Neural crest cell (in vitro differentiated cells): ENCODE measurements at regions not wholly inside any gene's neighbourhood (a gene's known extent, or its start where the extent isn't known, plus 50 kb on each side); places are given as distances from the start of the nearest gene placed in this dataset.

Source experiments
- DNase-seq: peaks from one replicate; pipeline ENCODE4 v3.0.0; 2021; ENCODE audit warnings: low read depth, mixed read lengths, low spot score
- H3K27ac Mint-ChIP-seq: one replicate; pipeline ENCODE4 v1.8.0; 2021; ENCODE audit warnings: mild to moderate bottlenecking, mixed read lengths; ENCODE audit not compliant: unreplicated experiment
- H3K27me3 Mint-ChIP-seq: 2 replicates; pipeline ENCODE4 v1.8.0; 2021; ENCODE audit warnings: low read depth, mild to moderate bottlenecking, mixed read lengths
- H3K36me3 Mint-ChIP-seq: 2 replicates; pipeline ENCODE4 v1.8.0; 2021; ENCODE audit warnings: low read depth, mild to moderate bottlenecking, mixed read lengths
- H3K4me1 Mint-ChIP-seq: 2 replicates; pipeline ENCODE4 v1.8.0; 2021; ENCODE audit warnings: mixed read lengths
- H3K4me3 Mint-ChIP-seq: one replicate; pipeline ENCODE4 v1.8.0; 2021; ENCODE audit warnings: mild to moderate bottlenecking, mixed read lengths
- H3K9me3 Mint-ChIP-seq: 2 replicates; pipeline ENCODE4 v1.8.0; 2021; ENCODE audit warnings: mixed read lengths
- TF ChIP-seq, protein P1 (sequence below): fragments of 200-600 bp; sonication (generic); conservative IDR thresholded peaks from 2 replicates; pipeline ENCODE4 v1.5.0; 2021; ENCODE audit warnings: antibody characterized with exemption, mild to moderate bottlenecking

- peaks cover 4% of the 10 kb centered on the region for H3K9me3 Mint-ChIP-seq
- H3K36me3 Mint-ChIP-seq, result no peaks in the 10 kb centered on the region
- no peak overlapping the region for H3K4me3 Mint-ChIP-seq
- DNase-seq, result no peak
- no peaks in the 10 kb centered on the region for H3K4me1 Mint-ChIP-seq
- no peaks in the 10 kb centered on the region for H3K27me3 Mint-ChIP-seq
- TF ChIP-seq, protein P1, sequence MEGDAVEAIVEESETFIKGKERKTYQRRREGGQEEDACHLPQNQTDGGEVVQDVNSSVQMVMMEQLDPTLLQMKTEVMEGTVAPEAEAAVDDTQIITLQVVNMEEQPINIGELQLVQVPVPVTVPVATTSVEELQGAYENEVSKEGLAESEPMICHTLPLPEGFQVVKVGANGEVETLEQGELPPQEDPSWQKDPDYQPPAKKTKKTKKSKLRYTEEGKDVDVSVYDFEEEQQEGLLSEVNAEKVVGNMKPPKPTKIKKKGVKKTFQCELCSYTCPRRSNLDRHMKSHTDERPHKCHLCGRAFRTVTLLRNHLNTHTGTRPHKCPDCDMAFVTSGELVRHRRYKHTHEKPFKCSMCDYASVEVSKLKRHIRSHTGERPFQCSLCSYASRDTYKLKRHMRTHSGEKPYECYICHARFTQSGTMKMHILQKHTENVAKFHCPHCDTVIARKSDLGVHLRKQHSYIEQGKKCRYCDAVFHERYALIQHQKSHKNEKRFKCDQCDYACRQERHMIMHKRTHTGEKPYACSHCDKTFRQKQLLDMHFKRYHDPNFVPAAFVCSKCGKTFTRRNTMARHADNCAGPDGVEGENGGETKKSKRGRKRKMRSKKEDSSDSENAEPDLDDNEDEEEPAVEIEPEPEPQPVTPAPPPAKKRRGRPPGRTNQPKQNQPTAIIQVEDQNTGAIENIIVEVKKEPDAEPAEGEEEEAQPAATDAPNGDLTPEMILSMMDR, result no peak
- H3K27ac Mint-ChIP-seq, result no peak overlapping the region
Observed at GRCh38 chr13:62697701-62698100, 1282.1 kb upstream of the PCDH20 start.

- H3K27me3 Mint-ChIP-seq, result no peaks in the 10 kb centered on the region
- H3K4me1 Mint-ChIP-seq, result no peaks in the 10 kb centered on the region
- H3K4me3 Mint-ChIP-seq, result no peak overlapping the region
- no peak for DNase-seq
- H3K27ac Mint-ChIP-seq, result no peak overlapping the region
- H3K9me3 Mint-ChIP-seq, result peaks cover 4% of the 10 kb centered on the region
- H3K36me3 Mint-ChIP-seq, result no peaks in the 10 kb centered on the region
- TF ChIP-seq, protein P1, result no peak
Observed at GRCh38 chr13:62696490-62696889, 1280.8 kb upstream of the PCDH20 start.

DNA sequence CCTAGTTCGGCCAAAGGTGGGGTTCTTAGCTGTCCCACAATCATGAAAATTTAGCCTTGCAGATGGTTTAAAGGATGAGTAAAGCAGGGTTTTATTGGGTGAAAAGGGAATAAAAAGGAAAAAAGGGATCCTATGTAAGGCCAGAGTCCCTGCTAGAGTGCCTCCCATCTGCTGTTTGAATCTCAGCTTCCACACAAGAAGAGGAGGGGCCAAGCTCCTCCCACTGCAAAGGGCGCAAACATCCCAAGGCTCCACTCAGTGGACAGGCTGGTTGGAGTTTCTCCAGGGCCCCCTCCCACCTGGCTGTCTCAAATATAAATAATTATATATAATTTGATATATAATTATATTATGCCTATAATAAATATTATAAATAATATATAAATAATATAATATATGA is 1272.1 kb upstream of the PCDH20 start:
- TF ChIP-seq, protein P1, result no peak
- Mint-ChIP-seq H3K27me3 (no peaks in the 10 kb centered on the region), H3K9me3 (no peaks in the 10 kb centered on the region), H3K4me1 (no peaks in the 10 kb centered on the region), H3K36me3 (no peaks in the 10 kb centered on the region), H3K4me3 (no peak overlapping the region), H3K27ac (no peak overlapping the region)
- DNase-seq, result no peak

DNA sequence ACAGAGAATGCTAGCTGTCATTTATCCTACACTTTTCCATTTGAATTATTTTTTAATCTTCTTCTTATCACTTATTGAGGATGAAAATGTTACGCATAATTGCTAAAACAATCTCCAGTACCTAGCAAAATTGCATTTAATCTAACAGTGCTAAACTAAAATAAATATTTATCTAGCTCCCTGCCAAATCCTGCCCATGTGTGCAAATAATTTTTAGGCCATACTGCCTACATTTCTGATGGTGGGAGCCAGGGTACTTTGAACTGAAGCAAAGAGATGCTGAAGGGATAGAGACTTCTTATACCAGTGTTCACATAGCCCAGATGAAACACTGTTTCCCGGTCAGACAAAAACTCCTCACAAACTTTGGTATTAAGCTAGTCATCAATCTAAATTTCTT is 1268.7 kb upstream of the PCDH20 start:
- Mint-ChIP-seq H3K27me3 (no peaks in the 10 kb centered on the region), H3K27ac (no peak overlapping the region)

GRCh38 chr13:62682788-62683187 is 1267.1 kb upstream of the PCDH20 start:
- TF ChIP-seq, protein P1, result no peak
- Mint-ChIP-seq H3K27ac (no peak overlapping the region), H3K4me1 (no peaks in the 10 kb centered on the region), H3K4me3 (no peak overlapping the region), H3K36me3 (no peaks in the 10 kb centered on the region), H3K9me3 (no peaks in the 10 kb centered on the region), H3K27me3 (no peaks in the 10 kb centered on the region)
- no peak for DNase-seq

More for the DNA sequence above, 1268.7 kb upstream of the PCDH20 start:
- Mint-ChIP-seq H3K36me3 (no peaks in the 10 kb centered on the region), H3K4me3 (no peak overlapping the region), H3K9me3 (no peaks in the 10 kb centered on the region), H3K4me1 (no peaks in the 10 kb centered on the region)
- no peak for DNase-seq
- TF ChIP-seq, protein P1, result no peak

- Mint-ChIP-seq H3K4me3 (no peak overlapping the region), H3K9me3 (peaks cover 8% of the 10 kb centered on the region), H3K4me1 (no peaks in the 10 kb centered on the region), H3K36me3 (no peaks in the 10 kb centered on the region), H3K27ac (no peak overlapping the region), H3K27me3 (no peaks in the 10 kb centered on the region)
- TF ChIP-seq, protein P1, result no peak
- DNase-seq, result no peak
Observed at GRCh38 chr13:62678039-62678438, 1262.4 kb upstream of the PCDH20 start.
